ENCODE measurements at regions not wholly inside any gene's neighbourhood (a gene's known extent, or its start where the extent isn't known, plus 50 kb on each side); places are given as distances from the start of the nearest gene placed in this dataset.

DNA sequence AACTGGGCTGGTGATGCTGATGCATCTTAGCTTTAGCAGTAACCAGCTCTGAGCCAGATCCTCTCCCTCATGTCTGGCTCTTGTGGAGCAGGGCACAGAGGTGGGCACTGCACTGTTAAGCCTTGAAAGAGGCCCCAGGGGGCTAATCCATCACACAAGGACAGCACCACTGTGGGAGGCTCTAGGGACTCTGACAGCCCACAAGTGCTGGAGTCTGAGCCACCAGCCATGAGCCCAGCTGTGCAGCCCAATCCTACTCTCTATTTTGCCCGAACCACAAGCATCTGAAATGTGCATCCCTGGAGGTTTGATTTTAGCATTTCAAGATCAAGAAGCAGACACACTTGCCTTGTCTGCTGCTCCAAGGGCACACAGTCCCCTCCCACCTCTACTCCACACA lies 407.1 kb upstream of the TRPC7 start:
- no peaks in the 10 kb centered on the region for H3K9me3 ChIP-seq
- no peaks in the 10 kb centered on the region for H3K4me1 ChIP-seq
- ChIA-PET POLR2A (no interaction called here), CTCF (interaction anchor here (0.6 to 9.4 kb wide), 6 partner anchors 9 to 696 kb away, joined by 3 to 135 read pairs (median 6); partner anchors contain the start of gene TRPC7)
- H3K27ac ChIP-seq, result no peak overlapping the region
- TF ChIP-seq CBX2 (IDR thresholded peaks at IDR 0.05; ENCODE audit: borderline replicate concordance, low read depth) (no peak), HEYL (CRISPR knock-in tag; IDR thresholded peaks at IDR 0.05) (no peak), FOSB (CRISPR knock-in tag; IDR thresholded peaks at IDR 0.05) (no peak), TP53 (CRISPR knock-in tag; IDR thresholded peaks at IDR 0.05) (no peak), MAX (IDR thresholded peaks at IDR 0.05) (no peak), CTCF (IDR thresholded peaks at IDR 0.05) (no peak), RCOR1 (IDR thresholded peaks at IDR 0.05; ENCODE audit: low read depth, low read length) (no peak), HOXB13 (CRISPR knock-in tag; IDR thresholded peaks at IDR 0.05; ENCODE audit: low read depth) (no peak), CHD2 (IDR thresholded peaks at IDR 0.05; ENCODE audit: low read length, partially characterized antibody) (no peak), JUNB (IDR thresholded peaks at IDR 0.05) (no peak), KDM5A (IDR thresholded peaks at IDR 0.05) (no peak), MAFK (IDR thresholded peaks at IDR 0.05; ENCODE audit: partially characterized antibody) (no peak), SMC3 (IDR thresholded peaks at IDR 0.05) (no peak), EP300 (IDR thresholded peaks at IDR 0.05) (no peak), REST (IDR thresholded peaks at IDR 0.05) (no peak), PHF8 (IDR thresholded peaks at IDR 0.05; ENCODE audit: borderline replicate concordance, low read depth) (no peak), RARB (CRISPR knock-in tag; IDR thresholded peaks at IDR 0.05) (no peak), RNF2 (IDR thresholded peaks at IDR 0.05; ENCODE audit: borderline replicate concordance, low read depth) (no peak)
- TF ChIP-seq, protein P1, sequence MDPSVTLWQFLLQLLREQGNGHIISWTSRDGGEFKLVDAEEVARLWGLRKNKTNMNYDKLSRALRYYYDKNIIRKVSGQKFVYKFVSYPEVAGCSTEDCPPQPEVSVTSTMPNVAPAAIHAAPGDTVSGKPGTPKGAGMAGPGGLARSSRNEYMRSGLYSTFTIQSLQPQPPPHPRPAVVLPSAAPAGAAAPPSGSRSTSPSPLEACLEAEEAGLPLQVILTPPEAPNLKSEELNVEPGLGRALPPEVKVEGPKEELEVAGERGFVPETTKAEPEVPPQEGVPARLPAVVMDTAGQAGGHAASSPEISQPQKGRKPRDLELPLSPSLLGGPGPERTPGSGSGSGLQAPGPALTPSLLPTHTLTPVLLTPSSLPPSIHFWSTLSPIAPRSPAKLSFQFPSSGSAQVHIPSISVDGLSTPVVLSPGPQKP (IDR thresholded peaks at IDR 0.05; ENCODE audit: low read depth, low read length), result no peak
- TF ChIP-seq, protein P2, sequence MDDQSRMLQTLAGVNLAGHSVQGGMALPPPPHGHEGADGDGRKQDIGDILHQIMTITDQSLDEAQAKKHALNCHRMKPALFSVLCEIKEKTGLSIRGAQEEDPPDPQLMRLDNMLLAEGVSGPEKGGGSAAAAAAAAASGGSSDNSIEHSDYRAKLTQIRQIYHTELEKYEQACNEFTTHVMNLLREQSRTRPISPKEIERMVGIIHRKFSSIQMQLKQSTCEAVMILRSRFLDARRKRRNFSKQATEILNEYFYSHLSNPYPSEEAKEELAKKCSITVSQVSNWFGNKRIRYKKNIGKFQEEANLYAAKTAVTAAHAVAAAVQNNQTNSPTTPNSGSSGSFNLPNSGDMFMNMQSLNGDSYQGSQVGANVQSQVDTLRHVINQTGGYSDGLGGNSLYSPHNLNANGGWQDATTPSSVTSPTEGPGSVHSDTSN (IDR thresholded peaks at IDR 0.05), result no peak
- FAIRE-seq, result no peak
- ATAC-seq, result no peak
- 8% methylated on average over 1 of the region's 1 CpG for WGBS (ENCODE audit: missing lambda C conversion rate)
- no peak overlapping the region for H3K4me3 ChIP-seq
- DNase-seq (ENCODE audit: low read depth in 1 of 2, low spot score in 1 of 2), result no peak
- H3K4me2 ChIP-seq, result no peak overlapping the region

Data from A549 (cell line).